Hepatocyte (in vitro differentiated cells): ENCODE measurements at regions not wholly inside any gene's neighbourhood (a gene's known extent, or its start where the extent isn't known, plus 50 kb on each side); places are given as distances from the start of the nearest gene placed in this dataset.

Experiments
- DNase-seq: peaks from one replicate; pipeline ENCODE4 v3.0.0-alpha.2; 2016; ENCODE audit warnings: low spot score
- H2AFZ ChIP-seq: fragments of 200-600 bp; sonication (generic); 2 replicates; pipeline ENCODE4 v1.6.0; 2016; ENCODE audit warnings: antibody characterized with exemption, mild to moderate bottlenecking
- H3K27ac ChIP-seq: fragments of 200-600 bp; sonication (generic); 2 replicates; pipeline ENCODE4 v1.5.1; 2016; ENCODE audit warnings: mild to moderate bottlenecking
- H3K27me3 ChIP-seq: fragments of 200-600 bp; sonication (generic); 2 replicates; pipeline ENCODE4 v1.6.1; 2016
- H3K36me3 ChIP-seq: fragments of 200-600 bp; sonication (generic); replicated peaks from 2 replicates; pipeline ENCODE4 v1.5.1; 2016; ENCODE audit warnings: low read depth; ENCODE audit not compliant: insufficient read depth
- H3K4me1 ChIP-seq: fragments of 200-600 bp; sonication (generic); 2 replicates; pipeline ENCODE4 v1.5.1; 2016; ENCODE audit warnings: mild to moderate bottlenecking, moderate library complexity; ENCODE audit not compliant: insufficient read depth
- H3K4me2 ChIP-seq: fragments of 200-600 bp; sonication (generic); 2 replicates; pipeline ENCODE4 v1.6.0; 2016
- H3K4me3 ChIP-seq: fragments of 200-600 bp; sonication (generic); 2 replicates; pipeline ENCODE4 v1.5.1; 2016; ENCODE audit warnings: mild to moderate bottlenecking
- H3K79me2 ChIP-seq: fragments of 200-600 bp; sonication (generic); 2 replicates; pipeline ENCODE4 v1.6.0; 2017; ENCODE audit warnings: mild to moderate bottlenecking
- H3K9me2 ChIP-seq: fragments of 200-600 bp; sonication (generic); replicated peaks from 2 replicates; pipeline ENCODE4 v1.6.0; 2017; ENCODE audit warnings: mild to moderate bottlenecking; ENCODE audit not compliant: insufficient read depth
- H3K9me3 ChIP-seq: fragments of 200-600 bp; sonication (generic); 2 replicates; pipeline ENCODE4 v1.5.1; 2016; ENCODE audit warnings: low read depth, mild to moderate bottlenecking
- H4K20me1 ChIP-seq: fragments of 200-600 bp; sonication (generic); 2 replicates; pipeline ENCODE4 v1.6.0; 2016; ENCODE audit warnings: mild to moderate bottlenecking; ENCODE audit not compliant: insufficient read depth, poor library complexity, severe bottlenecking
- CTCF ChIP-seq: fragments of 200-600 bp; sonication (generic); IDR thresholded peaks from 2 replicates; pipeline ENCODE4 v1.5.1; 2016; ENCODE audit warnings: antibody characterized with exemption, mild to moderate bottlenecking; ENCODE audit not compliant: poor library complexity
- EZH2 ChIP-seq: fragments of 200-600 bp; sonication (generic); IDR thresholded peaks from 2 replicates; pipeline ENCODE4 v1.6.1; 2016; ENCODE audit warnings: antibody characterized with exemption, mild to moderate bottlenecking, borderline replicate concordance
- EZH2phosphoT487 ChIP-seq: fragments of 200-600 bp; sonication (generic); IDR thresholded peaks from one replicate; pipeline ENCODE4 v1.6.1; 2018; ENCODE audit warnings: antibody characterized with exemption, mild to moderate bottlenecking, low read depth, moderate library complexity; ENCODE audit not compliant: unreplicated experiment, severe bottlenecking
- WGBS: methylation state at CpG from one replicate; pipeline ENCODE4 v1.1.6; 2016; ENCODE audit warnings: low lambda C conversion rate; ENCODE audit errors: missing lambda C conversion rate; 5-methylcytosine and 5-hydroxymethylcytosine counted together

DNA sequence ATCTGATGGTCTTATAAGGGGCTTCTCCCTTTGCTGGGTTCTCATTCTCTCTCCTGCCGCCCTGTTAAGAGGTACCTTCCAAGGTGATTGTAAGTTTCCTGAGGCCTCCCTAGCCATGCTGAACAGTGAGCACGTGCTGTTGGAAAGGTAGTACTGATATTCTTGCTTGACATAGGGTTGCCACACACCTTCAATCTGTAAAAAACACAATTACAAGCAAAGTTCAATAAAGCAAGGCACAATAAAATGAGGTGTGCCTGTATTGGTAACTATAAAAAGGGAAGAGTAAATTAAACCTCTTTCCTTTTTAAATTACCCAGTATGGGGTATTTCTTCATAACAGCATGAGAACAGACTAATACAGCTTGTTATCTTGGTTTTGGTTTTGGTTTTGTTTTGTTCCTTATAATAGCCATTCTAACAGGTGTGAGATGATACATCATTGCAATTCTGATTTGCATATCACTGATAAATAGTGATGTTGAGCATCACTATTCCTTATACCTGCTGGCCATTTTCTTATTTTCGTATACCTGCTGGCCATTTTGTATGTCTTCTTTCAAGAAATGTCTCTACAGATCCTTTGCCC is 164.9 kb upstream of the TRIM24 start:
- H3K27ac ChIP-seq: peak overlapping the region; percentile 35
- H3K36me3 ChIP-seq: no peaks in the 10 kb centered on the region
- H2AFZ ChIP-seq: no peak overlapping the region
- H3K4me3 ChIP-seq: no peak overlapping the region
- H4K20me1 ChIP-seq: no peaks in the 10 kb centered on the region
- H3K27me3 ChIP-seq: no peaks in the 10 kb centered on the region
- no peak for TF ChIP-seq EZH2phosphoT487
- no peak for TF ChIP-seq CTCF
- TF ChIP-seq EZH2: no peak
- no peaks in the 10 kb centered on the region for H3K9me2 ChIP-seq
- WGBS: 64% methylated on average over 3 of the region's 3 CpGs
- no peaks in the 10 kb centered on the region for H3K79me2 ChIP-seq
- H3K9me3 ChIP-seq: no peaks in the 10 kb centered on the region
- peaks cover 7% of the 10 kb centered on the region for H3K4me1 ChIP-seq
- no peak overlapping the region for H3K4me2 ChIP-seq
- DNase-seq: no peak

DNA sequence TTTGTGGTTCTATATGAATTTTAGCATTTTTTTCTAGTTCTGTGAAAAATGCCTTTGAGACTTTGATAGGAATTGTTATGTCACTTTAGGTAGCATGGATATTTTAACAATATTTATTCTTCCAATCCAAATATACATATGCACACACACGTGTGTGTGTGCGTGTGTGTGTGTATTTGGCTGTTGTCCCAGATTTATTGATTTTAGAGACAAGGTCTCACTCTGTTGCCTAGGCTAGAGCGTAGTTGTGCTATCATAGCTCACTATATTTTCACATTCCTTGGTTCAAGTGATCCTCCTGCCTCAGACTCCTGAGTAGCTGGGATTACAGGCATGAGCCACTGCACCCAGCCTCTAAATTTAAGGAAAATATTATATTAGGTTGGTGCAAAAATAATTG is 162.5 kb upstream of the TRIM24 start:
- TF ChIP-seq EZH2phosphoT487 (no peak), EZH2 (no peak), CTCF (no peak)
- H3K27me3 ChIP-seq: no peaks in the 10 kb centered on the region
- H3K27ac ChIP-seq: no peak overlapping the region
- no peaks in the 10 kb centered on the region for H3K9me2 ChIP-seq
- no peaks in the 10 kb centered on the region for H3K79me2 ChIP-seq
- DNase-seq: no peak
- H3K4me1 ChIP-seq: peaks cover 7% of the 10 kb centered on the region
- 87% methylated on average over 3 of the region's 3 CpGs for WGBS
- H4K20me1 ChIP-seq: no peaks in the 10 kb centered on the region
- H2AFZ ChIP-seq: no peak overlapping the region
- no peak overlapping the region for H3K4me3 ChIP-seq
- H3K36me3 ChIP-seq: no peaks in the 10 kb centered on the region
- no peaks in the 10 kb centered on the region for H3K9me3 ChIP-seq
- H3K4me2 ChIP-seq: no peak overlapping the region

GRCh38 chr7:138299066-138299465 is 161.0 kb upstream of the TRIM24 start:
- Histone ChIP-seq H3K9me2 (no peaks in the 10 kb centered on the region), H3K36me3 (no peaks in the 10 kb centered on the region), H3K4me1 (peaks cover 7% of the 10 kb centered on the region), H2AFZ (no peak overlapping the region), H3K27me3 (no peaks in the 10 kb centered on the region), H4K20me1 (no peaks in the 10 kb centered on the region), H3K79me2 (no peaks in the 10 kb centered on the region), H3K9me3 (no peaks in the 10 kb centered on the region), H3K27ac (no peak overlapping the region), H3K4me3 (no peak overlapping the region), H3K4me2 (no peak overlapping the region)
- TF ChIP-seq EZH2: no peak
- no peak for TF ChIP-seq EZH2phosphoT487
- TF ChIP-seq CTCF: no peak
- DNase-seq: no peak
- WGBS: 88% methylated on average over 3 of the region's 3 CpGs
